HG02571 (cell line): ENCODE measurements at regions not wholly inside any gene's neighbourhood (a gene's known extent, or its start where the extent isn't known, plus 50 kb on each side); places are given as distances from the start of the nearest gene placed in this dataset.
"Not testable (repeated sequence)": the region's sequence is repeated elsewhere in the genome, so short reads cannot be mapped to it uniquely, and the experiment has no call there.

Experiments
- ATAC-seq: cut with Tn5 transposase; IDR thresholded peaks from one replicate; pipeline ENCODE4 v1.9.1; 2021; ENCODE audit warnings: mild to moderate bottlenecking, moderate library complexity; ENCODE audit not compliant: unreplicated experiment

- no peak for ATAC-seq
Measured at GRCh38 chr1:10867138-10867721, 70.8 kb upstream of the CASZ1 start.

GRCh38 chr1:10867914-10868598 lies 71.6 kb upstream of the CASZ1 start:
- no peak for ATAC-seq

- ATAC-seq, result no peak
Measured at GRCh38 chr1:10868599-10868965, 72.1 kb upstream of the CASZ1 start.

- ATAC-seq, result no peak
Measured at GRCh38 chr1:10869933-10870332, 73.5 kb upstream of the CASZ1 start.

- ATAC-seq, result no peak
Measured at GRCh38 chr1:10870493-10871096, 74.1 kb upstream of the CASZ1 start.

- no peak for ATAC-seq
Measured at GRCh38 chr1:10873189-10873588, 76.7 kb upstream of the CASZ1 start.

- no peak for ATAC-seq
Measured at GRCh38 chr1:10874351-10874750, 77.9 kb upstream of the CASZ1 start.

- ATAC-seq, result no peak
Measured at GRCh38 chr1:10877894-10878293, 81.4 kb upstream of the CASZ1 start.

GRCh38 chr1:10878469-10878868 lies 82.0 kb upstream of the CASZ1 start:
- ATAC-seq, result no peak

GRCh38 chr1:10880063-10880462 lies 83.6 kb upstream of the CASZ1 start:
- ATAC-seq, result no peak

- no peak for ATAC-seq
Measured at GRCh38 chr1:10881046-10881445, 84.6 kb upstream of the CASZ1 start.

- no peak for ATAC-seq
Measured at GRCh38 chr1:10882069-10882468, 85.6 kb upstream of the CASZ1 start.

GRCh38 chr1:10887032-10887431 lies 90.6 kb upstream of the CASZ1 start:
- not testable (repeated sequence) for ATAC-seq

GRCh38 chr1:10888291-10888690 lies 91.8 kb upstream of the CASZ1 start:
- ATAC-seq, result no peak

GRCh38 chr1:10888791-10889649 lies 92.6 kb upstream of the CASZ1 start:
- no peak for ATAC-seq

GRCh38 chr1:10889650-10890353 lies 93.4 kb upstream of the CASZ1 start:
- ATAC-seq, result no peak

GRCh38 chr1:10890491-10891071 lies 94.1 kb upstream of the CASZ1 start:
- ATAC-seq, result no peak

- no peak for ATAC-seq
Measured at GRCh38 chr1:10891091-10891490, 94.6 kb upstream of the CASZ1 start.

GRCh38 chr1:10892138-10893065 lies 96.0 kb upstream of the CASZ1 start:
- no peak for ATAC-seq

GRCh38 chr1:10895621-10896020 lies 99.2 kb upstream of the CASZ1 start:
- ATAC-seq, result no peak
